ENCODE measurements at regions not wholly inside any gene's neighbourhood (a gene's known extent, or its start where the extent isn't known, plus 50 kb on each side); places are given as distances from the start of the nearest gene placed in this dataset.

DNA sequence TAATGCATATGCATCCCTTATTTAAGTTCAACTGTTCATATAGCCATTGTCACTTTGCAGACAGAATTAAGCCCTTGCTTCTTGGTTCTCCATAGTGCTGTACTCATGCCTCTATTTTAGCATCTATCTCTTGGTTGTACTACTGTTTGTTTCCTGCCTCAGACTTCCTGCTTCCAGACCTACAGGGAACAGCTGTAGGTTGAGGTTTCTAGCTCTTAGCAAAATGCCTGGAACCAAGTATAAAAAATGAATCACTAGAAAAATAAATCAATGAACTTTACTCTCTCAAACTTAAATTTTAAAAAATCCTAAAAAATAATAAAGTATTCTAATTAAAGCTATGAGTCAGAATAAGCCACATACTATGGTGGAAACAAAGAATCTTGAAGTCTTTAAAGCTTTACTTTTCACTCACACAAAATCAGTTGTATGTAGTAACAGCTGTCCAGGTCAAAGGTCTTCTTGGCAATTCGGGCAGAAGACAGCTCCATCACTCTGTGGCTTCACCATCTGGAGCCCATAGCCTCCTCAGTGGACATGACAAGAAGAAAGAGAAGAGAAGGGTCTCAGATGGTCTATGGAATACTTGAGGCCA lies 1228.1 kb upstream of the GYPC start:
- TF ChIP-seq EZH2 (IDR thresholded peaks at IDR 0.05; ENCODE audit: borderline replicate concordance, low read length) (no peak), CTCF (IDR thresholded peaks at IDR 0.05; ENCODE audit: low read length) (no peak)
- no peaks in the 10 kb centered on the region for H3K9me2 ChIP-seq (ENCODE audit: low read depth, low read length)
- no peak overlapping the region for H3K4me3 ChIP-seq (ENCODE audit: low read depth, low read length, poor library complexity, severe bottlenecking)
- H3K4me1 ChIP-seq (ENCODE audit: insufficient read depth, low read length, severe bottlenecking) = no peaks in the 10 kb centered on the region
- H4K20me1 ChIP-seq (ENCODE audit: insufficient read depth, low read length) = no peaks in the 10 kb centered on the region
- H3K9ac ChIP-seq (ENCODE audit: low read length) = no peak overlapping the region
- H3K36me3 ChIP-seq (ENCODE audit: insufficient read depth, low read length) = no peaks in the 10 kb centered on the region
- H3K27me3 ChIP-seq (ENCODE audit: insufficient read depth, low read length) = no peaks in the 10 kb centered on the region
- no peaks in the 10 kb centered on the region for H3K79me2 ChIP-seq (ENCODE audit: insufficient read depth, low read length)
- H2AFZ ChIP-seq (ENCODE audit: low read length) = no peak overlapping the region
- H3F3A ChIP-seq (ENCODE audit: insufficient read depth, low read length) = no peaks in the 10 kb centered on the region
- no peaks in the 10 kb centered on the region for H3K9me3 ChIP-seq (ENCODE audit: low read length)
- H3K4me2 ChIP-seq (ENCODE audit: low read length) = no peak overlapping the region
- no peak overlapping the region for H3K27ac ChIP-seq (ENCODE audit: low read depth, low read length, poor library complexity, severe bottlenecking)

DNA sequence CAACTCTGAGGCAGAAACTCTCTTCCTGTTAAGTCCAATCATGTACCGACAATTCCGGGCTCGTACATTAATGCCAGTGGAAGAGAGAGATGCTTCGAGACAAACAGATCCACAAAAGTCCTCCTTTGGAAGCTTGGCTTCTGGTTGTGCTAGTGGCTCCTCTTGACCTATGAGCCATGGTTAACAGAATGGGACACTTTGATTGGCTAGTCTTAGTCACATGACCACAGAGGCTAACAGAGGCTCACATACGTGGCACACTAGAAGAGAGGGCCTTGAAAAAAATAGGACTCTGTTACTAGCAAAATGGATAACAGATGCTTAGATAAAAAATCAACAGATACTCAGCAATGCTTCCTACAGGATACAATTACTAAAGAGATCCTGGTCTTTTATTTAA lies 1211.9 kb upstream of the GYPC start:
- Histone ChIP-seq H3K36me3 (ENCODE audit: insufficient read depth, low read length) (no peaks in the 10 kb centered on the region), H3K9me2 (ENCODE audit: low read depth, low read length) (no peaks in the 10 kb centered on the region), H3K9ac (ENCODE audit: low read length) (no peak overlapping the region), H4K20me1 (ENCODE audit: insufficient read depth, low read length) (no peaks in the 10 kb centered on the region), H3K4me2 (ENCODE audit: low read length) (no peak overlapping the region), H3K27ac (ENCODE audit: low read depth, low read length, poor library complexity, severe bottlenecking) (no peak overlapping the region), H3K27me3 (ENCODE audit: insufficient read depth, low read length) (no peaks in the 10 kb centered on the region), H3K4me1 (ENCODE audit: insufficient read depth, low read length, severe bottlenecking) (no peaks in the 10 kb centered on the region), H2AFZ (ENCODE audit: low read length) (no peak overlapping the region), H3K4me3 (ENCODE audit: low read depth, low read length, poor library complexity, severe bottlenecking) (no peak overlapping the region), H3K9me3 (ENCODE audit: low read length) (no peaks in the 10 kb centered on the region), H3K79me2 (ENCODE audit: insufficient read depth, low read length) (no peaks in the 10 kb centered on the region), H3F3A (ENCODE audit: insufficient read depth, low read length) (no peaks in the 10 kb centered on the region)
- no peak for TF ChIP-seq EZH2 (IDR thresholded peaks at IDR 0.05; ENCODE audit: borderline replicate concordance, low read length)
- TF ChIP-seq CTCF (IDR thresholded peaks at IDR 0.05; ENCODE audit: low read length) = no peak

DNA sequence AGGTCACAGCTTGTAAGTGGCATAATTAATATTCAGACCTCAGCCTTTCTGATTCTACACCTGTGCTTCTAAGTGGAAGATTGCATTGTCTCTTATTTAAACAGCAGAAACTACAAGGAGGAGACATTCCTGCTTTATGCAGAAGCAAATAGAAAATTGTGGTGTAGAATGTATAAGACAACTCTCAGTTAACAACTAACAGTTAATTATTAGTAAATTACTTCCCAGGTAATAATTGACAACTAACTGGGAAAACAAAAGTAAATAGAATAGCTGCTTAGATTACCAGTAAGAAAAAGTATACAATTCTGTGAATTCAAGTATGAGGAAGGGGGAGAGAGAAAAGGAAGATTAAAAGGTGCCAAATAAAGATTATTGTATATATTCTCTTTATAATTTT lies 1210.5 kb upstream of the GYPC start:
- no peak overlapping the region for H3K4me2 ChIP-seq (ENCODE audit: low read length)
- H4K20me1 ChIP-seq (ENCODE audit: insufficient read depth, low read length) = no peaks in the 10 kb centered on the region
- no peak overlapping the region for H3K9ac ChIP-seq (ENCODE audit: low read length)
- H3K27me3 ChIP-seq (ENCODE audit: insufficient read depth, low read length) = no peaks in the 10 kb centered on the region
- no peak overlapping the region for H3K27ac ChIP-seq (ENCODE audit: low read depth, low read length, poor library complexity, severe bottlenecking)
- H3K4me1 ChIP-seq (ENCODE audit: insufficient read depth, low read length, severe bottlenecking) = no peaks in the 10 kb centered on the region
- no peaks in the 10 kb centered on the region for H3K9me3 ChIP-seq (ENCODE audit: low read length)
- no peaks in the 10 kb centered on the region for H3F3A ChIP-seq (ENCODE audit: insufficient read depth, low read length)
- TF ChIP-seq EZH2 (IDR thresholded peaks at IDR 0.05; ENCODE audit: borderline replicate concordance, low read length) = no peak
- TF ChIP-seq CTCF (IDR thresholded peaks at IDR 0.05; ENCODE audit: low read length) = no peak
- H3K4me3 ChIP-seq (ENCODE audit: low read depth, low read length, poor library complexity, severe bottlenecking) = no peak overlapping the region
- no peaks in the 10 kb centered on the region for H3K36me3 ChIP-seq (ENCODE audit: insufficient read depth, low read length)
- H3K79me2 ChIP-seq (ENCODE audit: insufficient read depth, low read length) = no peaks in the 10 kb centered on the region
- no peaks in the 10 kb centered on the region for H3K9me2 ChIP-seq (ENCODE audit: low read depth, low read length)
- no peak overlapping the region for H2AFZ ChIP-seq (ENCODE audit: low read length)
